Tibial artery (tissue), 4 donors: ENCODE measurements at regions not wholly inside any gene's neighbourhood (a gene's known extent, or its start where the extent isn't known, plus 50 kb on each side); places are given as distances from the start of the nearest gene placed in this dataset.

Experiments used
- DNase-seq, 2 donors: peaks; one replicate each; pipeline ENCODE4 v3.0.0-alpha.2; 2019
- H3K27ac ChIP-seq, 2 donors: fragments of 200-600 bp; sonication (generic) in 1 of 2; 1 replicate in 1 of 2; 2 replicates in 1 of 2; pipeline ENCODE4 v1.5.1; 2018 to 2019; ENCODE audit warnings: mild to moderate bottlenecking in 1 of 2
- H3K27me3 ChIP-seq, 2 donors: fragments of 200-600 bp; sonication (generic) in 1 of 2; one replicate each; pipeline versions ENCODE4 v1.5.1 to v1.6.0; 2016 to 2019
- H3K36me3 ChIP-seq, 3 donors: fragments of 200-600 bp; sonication (generic) in 2 of 3; one replicate each; pipeline ENCODE4 v1.5.1; 2016 to 2019; ENCODE audit warnings: mild to moderate bottlenecking in 2 of 3
- H3K4me1 ChIP-seq, 4 donors: fragments of 200-600 bp; sonication (generic) in 2 of 4; 1 replicate in 3 of 4; 2 replicates in 1 of 4; pipeline ENCODE4 v1.5.1; 2016 to 2019
- H3K4me3 ChIP-seq, 2 donors: fragments of 200-600 bp; sonication (generic) in 1 of 2; 1 replicate in 1 of 2; 2 replicates in 1 of 2; pipeline ENCODE4 v1.5.1; 2018 to 2019; ENCODE audit warnings: mild to moderate bottlenecking in 2 of 2
- H3K9me3 ChIP-seq, 3 donors: fragments of 200-600 bp; sonication (generic) in 1 of 3; one replicate each; pipeline ENCODE4 v1.5.1; 2016 to 2019
- intact Hi-C: fragments of 100-400 bp; cut with DNase I; formaldehyde crosslinking; loops from one replicate; pipeline ENCODE4 v1.15.0; 2023; ENCODE audit warnings: low total_unique reads
- TF ChIP-seq, protein P1 (sequence below), 2 experiments: fragments of 200-600 bp in 1 of 2; fragments of 450-650 bp in 1 of 2; IDR thresholded peaks; one replicate each; pipeline ENCODE4 v1.5.1; 2017 to 2019; ENCODE audit warnings: antibody characterized with exemption in 2 of 2, mild to moderate bottlenecking in 1 of 2, moderate library complexity in 1 of 2

DNA sequence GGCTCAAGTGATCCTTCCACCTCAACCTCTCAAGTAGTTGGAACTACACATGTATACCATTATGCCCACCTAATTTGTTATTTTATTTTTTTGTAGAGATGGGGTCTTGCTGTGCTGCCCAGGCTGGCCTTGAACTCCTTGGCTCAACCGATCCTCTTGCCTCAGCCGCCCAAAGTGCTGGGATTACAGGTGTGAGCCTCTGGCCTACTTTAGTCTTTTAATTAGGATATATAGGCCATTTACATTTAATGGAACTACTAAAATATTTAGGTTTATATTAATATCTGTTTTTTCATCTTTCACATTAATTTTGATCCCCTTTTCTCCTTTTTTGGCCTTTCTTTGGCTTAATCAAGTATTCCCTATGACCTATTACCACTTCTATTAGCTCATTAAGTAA, 95.7 kb upstream of the OSR1 start:
- intact Hi-C loops: no loop called here
- DNase-seq: no peak
- TF ChIP-seq, protein P1, sequence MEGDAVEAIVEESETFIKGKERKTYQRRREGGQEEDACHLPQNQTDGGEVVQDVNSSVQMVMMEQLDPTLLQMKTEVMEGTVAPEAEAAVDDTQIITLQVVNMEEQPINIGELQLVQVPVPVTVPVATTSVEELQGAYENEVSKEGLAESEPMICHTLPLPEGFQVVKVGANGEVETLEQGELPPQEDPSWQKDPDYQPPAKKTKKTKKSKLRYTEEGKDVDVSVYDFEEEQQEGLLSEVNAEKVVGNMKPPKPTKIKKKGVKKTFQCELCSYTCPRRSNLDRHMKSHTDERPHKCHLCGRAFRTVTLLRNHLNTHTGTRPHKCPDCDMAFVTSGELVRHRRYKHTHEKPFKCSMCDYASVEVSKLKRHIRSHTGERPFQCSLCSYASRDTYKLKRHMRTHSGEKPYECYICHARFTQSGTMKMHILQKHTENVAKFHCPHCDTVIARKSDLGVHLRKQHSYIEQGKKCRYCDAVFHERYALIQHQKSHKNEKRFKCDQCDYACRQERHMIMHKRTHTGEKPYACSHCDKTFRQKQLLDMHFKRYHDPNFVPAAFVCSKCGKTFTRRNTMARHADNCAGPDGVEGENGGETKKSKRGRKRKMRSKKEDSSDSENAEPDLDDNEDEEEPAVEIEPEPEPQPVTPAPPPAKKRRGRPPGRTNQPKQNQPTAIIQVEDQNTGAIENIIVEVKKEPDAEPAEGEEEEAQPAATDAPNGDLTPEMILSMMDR (IDR thresholded peaks at IDR 0.05): no peak
- Histone ChIP-seq H3K27me3 (no peaks in the 10 kb centered on the region), H3K36me3 (no peaks in the 10 kb centered on the region), H3K4me1 (peaks cover 0 to 10% (median 0%) of the 10 kb centered on the region in 4 donors), H3K27ac (no peak overlapping the region), H3K4me3 (no peak overlapping the region), H3K9me3 (peaks cover 0 to 12% (median 8%) of the 10 kb centered on the region in 3 donors)

DNA sequence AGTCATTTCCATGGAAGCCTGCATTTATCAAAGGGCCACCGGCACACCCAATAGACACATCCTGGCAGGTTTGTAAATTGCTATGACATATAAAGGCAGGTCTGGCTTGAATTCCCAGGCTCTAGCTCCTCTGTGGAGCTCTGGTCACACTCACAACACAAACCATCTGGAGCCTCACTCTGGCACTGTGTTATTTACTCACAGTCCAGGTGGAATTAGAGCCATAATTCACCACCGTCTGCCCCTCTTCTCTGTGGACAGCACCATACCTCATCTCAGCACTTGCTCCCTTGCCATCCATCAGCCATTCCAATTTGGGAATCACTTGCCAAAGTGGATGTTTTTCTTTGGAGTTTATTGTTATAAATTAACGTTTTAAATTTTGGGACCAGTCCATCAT, 84.3 kb upstream of the OSR1 start:
- Histone ChIP-seq H3K4me1 (no peaks in the 10 kb centered on the region), H3K36me3 (no peaks in the 10 kb centered on the region), H3K4me3 (no peak overlapping the region), H3K27me3 (no peaks in the 10 kb centered on the region), H3K27ac (no peak overlapping the region), H3K9me3 (no peaks in the 10 kb centered on the region)
- intact Hi-C loops: no loop called here
- TF ChIP-seq, protein P1 (IDR thresholded peaks at IDR 0.05): no peak
- no peak for DNase-seq

DNA sequence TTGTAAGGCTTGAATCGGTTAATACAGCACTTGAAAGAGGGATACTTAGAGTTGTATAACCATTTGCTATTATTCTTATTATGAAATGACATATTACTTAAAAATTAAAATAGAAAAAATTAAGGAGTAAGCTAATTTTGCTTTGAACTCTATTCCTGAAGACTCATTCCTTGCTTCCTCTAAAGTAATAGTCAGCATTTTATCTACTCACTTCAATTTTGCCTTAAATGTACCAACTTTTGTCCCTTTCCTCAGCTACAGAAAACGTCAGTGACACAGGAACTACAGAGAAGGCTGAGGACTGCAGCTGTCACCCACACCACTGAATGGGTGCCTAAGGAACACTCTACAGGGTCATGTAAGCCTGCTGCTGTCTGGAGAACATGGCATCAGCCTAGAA, 80.7 kb upstream of the OSR1 start:
- intact Hi-C loops: no loop called here
- H3K36me3 ChIP-seq: no peaks in the 10 kb centered on the region
- DNase-seq: no peak
- H3K4me1 ChIP-seq: no peaks in the 10 kb centered on the region
- no peaks in the 10 kb centered on the region for H3K27me3 ChIP-seq
- no peaks in the 10 kb centered on the region for H3K9me3 ChIP-seq
- H3K4me3 ChIP-seq: no peak overlapping the region
- TF ChIP-seq, protein P1 (IDR thresholded peaks at IDR 0.05): no peak
- no peak overlapping the region for H3K27ac ChIP-seq

DNA sequence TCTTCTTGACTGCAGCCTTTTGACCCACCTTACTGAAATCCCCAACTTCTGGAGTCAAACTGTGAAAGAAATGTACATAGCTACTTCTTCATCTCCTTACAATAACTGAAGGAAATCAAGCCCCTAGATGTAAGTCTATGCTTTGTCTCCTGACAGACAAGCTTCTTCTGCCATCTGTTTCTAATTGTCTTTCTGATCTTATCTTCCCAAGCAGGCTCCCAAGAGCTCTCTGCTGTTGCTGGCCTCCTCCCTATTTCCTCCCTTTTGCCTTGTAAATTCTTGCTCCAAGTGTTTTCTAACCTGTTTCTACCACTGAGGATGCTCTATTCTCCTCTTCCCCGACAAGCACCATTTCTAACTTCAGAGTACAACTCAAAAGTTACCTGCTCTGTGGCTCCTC, 77.4 kb upstream of the OSR1 start:
- TF ChIP-seq, protein P1 (IDR thresholded peaks at IDR 0.05): no peak

DNA sequence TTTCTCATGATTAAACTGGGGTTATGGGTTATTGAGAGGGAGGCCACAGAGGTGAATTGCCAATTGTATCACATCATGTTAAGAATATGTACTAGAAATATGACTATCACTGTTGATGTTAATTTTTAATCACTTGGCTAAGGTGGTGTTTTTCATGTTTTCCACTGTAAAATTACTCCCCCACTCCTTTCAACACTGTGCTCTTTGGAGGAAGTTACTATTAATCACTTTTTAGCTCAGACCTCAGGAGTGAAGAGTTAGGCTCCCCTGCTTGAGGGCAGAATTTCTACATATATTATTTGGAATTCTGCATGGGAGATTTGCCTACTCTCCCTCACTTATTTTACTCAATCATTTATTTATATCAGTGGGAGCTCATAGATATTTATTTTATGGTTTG, 76.0 kb upstream of the OSR1 start:
- intact Hi-C loops: no loop called here
- DNase-seq: no peak
- H3K4me1 ChIP-seq: no peaks in the 10 kb centered on the region
- H3K36me3 ChIP-seq: no peaks in the 10 kb centered on the region
- H3K27me3 ChIP-seq: no peaks in the 10 kb centered on the region
- H3K4me3 ChIP-seq: no peak overlapping the region
- TF ChIP-seq, protein P1 (IDR thresholded peaks at IDR 0.05): no peak
- no peaks in the 10 kb centered on the region for H3K9me3 ChIP-seq
- H3K27ac ChIP-seq: no peak overlapping the region

More for the DNA sequence above, 77.4 kb upstream of the OSR1 start:
- Histone ChIP-seq H3K27me3 (no peaks in the 10 kb centered on the region), H3K4me1 (no peaks in the 10 kb centered on the region), H3K4me3 (no peak overlapping the region), H3K9me3 (no peaks in the 10 kb centered on the region), H3K27ac (no peak overlapping the region), H3K36me3 (no peaks in the 10 kb centered on the region)
- no peak for DNase-seq
- intact Hi-C loops: no loop called here

DNA sequence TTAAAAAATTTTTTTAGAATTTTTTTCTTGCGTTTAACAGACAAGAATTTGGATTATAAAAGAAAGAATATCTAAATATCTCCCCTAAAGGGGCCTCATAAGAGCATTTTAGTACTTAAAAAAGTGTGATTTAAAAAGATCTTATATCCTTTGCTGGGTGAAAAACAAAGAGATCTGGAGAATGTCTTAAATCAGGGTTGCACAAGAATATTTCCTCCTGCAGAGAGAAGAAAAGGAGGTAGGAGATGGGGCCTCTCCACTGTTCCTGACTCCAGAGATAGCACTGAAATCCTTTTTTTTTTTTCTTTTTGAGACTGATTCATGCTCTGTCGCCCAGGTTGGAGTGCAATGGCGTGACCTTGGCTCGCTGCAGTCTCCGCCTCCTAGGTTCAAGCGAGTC, 68.5 kb upstream of the OSR1 start:
- intact Hi-C loops: no loop called here
- H3K36me3 ChIP-seq: no peaks in the 10 kb centered on the region
- TF ChIP-seq, protein P1 (IDR thresholded peaks at IDR 0.05): no peak
- H3K27me3 ChIP-seq: no peaks in the 10 kb centered on the region
- no peaks in the 10 kb centered on the region for H3K4me1 ChIP-seq
- no peak for DNase-seq
- H3K4me3 ChIP-seq: no peak overlapping the region
- no peak overlapping the region for H3K27ac ChIP-seq
- no peaks in the 10 kb centered on the region for H3K9me3 ChIP-seq
